Ectodermal cell (in vitro differentiated cells): ENCODE measurements at regions not wholly inside any gene's neighbourhood (a gene's known extent, or its start where the extent isn't known, plus 50 kb on each side); places are given as distances from the start of the nearest gene placed in this dataset.
"Not testable (repeated sequence)": the region's sequence is repeated elsewhere in the genome, so short reads cannot be mapped to it uniquely, and the experiment has no call there.

Source experiments
- H3K27ac ChIP-seq: 2 replicates; pipeline ENCODE4 v1.7.0; 2013; ENCODE audit warnings: mild to moderate bottlenecking, low read depth, low read length; ENCODE audit not compliant: insufficient read depth, poor library complexity, severe bottlenecking
- H3K27me3 ChIP-seq: 2 replicates; pipeline ENCODE4 v1.7.0; 2013; ENCODE audit warnings: mild to moderate bottlenecking, low read length; ENCODE audit not compliant: insufficient read depth, control insufficient read depth, poor library complexity, severe bottlenecking
- H3K36me3 ChIP-seq: one replicate; pipeline ENCODE4 v1.7.0; 2013; ENCODE audit warnings: low read length; ENCODE audit not compliant: control insufficient read depth, insufficient read depth
- H3K4me1 ChIP-seq: one replicate; pipeline ENCODE4 v1.7.0; 2013; ENCODE audit warnings: low read length; ENCODE audit not compliant: control insufficient read depth, insufficient read depth
- H3K4me3 ChIP-seq: 2 replicates; pipeline ENCODE4 v1.7.0; 2013; ENCODE audit warnings: low read depth, low read length, control low read depth; ENCODE audit not compliant: insufficient read depth
- H3K9me3 ChIP-seq: 2 replicates; pipeline ENCODE4 v1.7.0; 2013; ENCODE audit warnings: mild to moderate bottlenecking, low read length, moderate library complexity; ENCODE audit not compliant: control insufficient read depth
- WGBS, 2 experiments: methylation state at CpG; one replicate each; pipeline ENCODE4 v1.1.7; 2013; ENCODE audit warnings: missing lambda C conversion rate in 2 of 2; 5-methylcytosine and 5-hydroxymethylcytosine counted together

DNA sequence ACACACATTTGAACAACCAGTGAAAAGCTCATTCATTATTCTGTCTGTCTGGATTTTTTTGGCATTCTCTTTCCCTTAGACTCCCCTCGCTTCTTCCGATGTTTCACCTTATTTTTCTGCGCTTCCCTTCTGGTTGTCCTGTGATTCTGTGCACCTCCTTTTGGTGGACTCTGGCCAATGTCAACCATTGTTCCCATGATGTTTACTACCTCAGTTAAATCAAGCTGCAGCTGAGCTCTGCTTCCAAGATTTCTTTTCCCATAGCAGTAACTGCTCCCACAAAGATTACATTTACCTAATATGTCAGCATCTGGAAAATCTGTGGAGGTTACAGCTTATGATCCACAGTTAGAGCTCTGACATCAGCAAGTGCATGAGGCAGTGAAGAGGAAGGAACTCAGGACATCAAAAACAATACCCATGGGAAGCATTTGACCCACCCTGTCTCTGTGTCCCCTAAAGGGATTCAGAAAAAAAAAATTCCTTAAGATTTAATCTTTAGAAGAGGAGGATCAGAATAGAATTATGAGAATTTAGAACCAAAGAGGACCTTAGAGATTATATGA is 69.9 kb upstream of the ADAMTS5 start:
- Histone ChIP-seq H3K27ac (no peak overlapping the region), H3K9me3 (no peaks in the 10 kb centered on the region), H3K27me3 (no peaks in the 10 kb centered on the region), H3K4me3 (no peak overlapping the region), H3K36me3 (no peaks in the 10 kb centered on the region), H3K4me1 (no peaks in the 10 kb centered on the region)
- 92 to 95% methylated on average over 3 of the region's 3 CpGs for WGBS, 2 experiments

DNA sequence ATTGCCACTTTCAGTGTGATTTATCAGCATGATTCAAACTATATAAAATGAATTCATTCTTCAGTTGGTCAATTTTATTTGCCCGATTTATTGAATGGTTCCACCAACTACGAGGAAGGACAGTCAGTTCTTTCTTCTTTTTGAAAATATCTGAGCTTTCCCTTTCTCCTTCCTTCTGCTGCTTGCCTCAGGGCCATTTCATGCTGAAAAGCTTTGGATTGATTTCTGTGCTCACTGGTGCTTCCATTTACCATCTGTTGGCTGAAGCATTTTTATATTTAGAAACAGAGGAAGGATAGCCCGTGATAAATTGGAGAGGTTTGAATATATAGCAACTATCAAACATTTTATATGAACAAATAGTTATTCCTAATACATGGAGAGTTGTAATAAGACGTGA is 68.9 kb upstream of the ADAMTS5 start:
- 93 to 94% methylated on average over 3 of the region's 4 CpGs for WGBS, 2 experiments
- Histone ChIP-seq H3K27ac (no peak overlapping the region), H3K27me3 (no peaks in the 10 kb centered on the region), H3K9me3 (no peaks in the 10 kb centered on the region), H3K4me3 (no peak overlapping the region), H3K36me3 (no peaks in the 10 kb centered on the region), H3K4me1 (no peaks in the 10 kb centered on the region)

DNA sequence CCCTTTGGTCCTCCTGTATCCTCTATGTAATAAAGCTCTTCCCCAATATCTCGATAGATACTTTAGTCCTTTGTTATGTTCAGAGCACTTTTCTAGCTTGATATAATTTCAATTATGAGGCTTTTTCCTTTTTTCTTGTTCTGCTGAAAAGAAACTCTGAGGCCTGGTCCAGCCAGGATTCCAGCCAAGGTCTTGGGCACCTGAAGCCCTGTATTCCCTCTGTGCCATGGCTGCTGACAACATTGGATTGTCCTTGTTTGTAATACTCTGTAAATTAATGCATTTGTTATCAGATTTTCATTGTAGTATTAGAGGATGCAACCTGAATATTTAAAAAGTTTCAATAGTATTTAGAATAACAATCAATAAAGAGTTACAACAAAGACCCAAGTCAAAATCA is 67.9 kb upstream of the ADAMTS5 start:
- no peak overlapping the region for H3K4me3 ChIP-seq
- 100% methylated on average over 1 of the region's 1 CpG for WGBS, 2 experiments
- no peak overlapping the region for H3K27ac ChIP-seq
- H3K27me3 ChIP-seq: no peaks in the 10 kb centered on the region
- H3K9me3 ChIP-seq: no peaks in the 10 kb centered on the region
- H3K4me1 ChIP-seq: no peaks in the 10 kb centered on the region
- H3K36me3 ChIP-seq: no peaks in the 10 kb centered on the region

DNA sequence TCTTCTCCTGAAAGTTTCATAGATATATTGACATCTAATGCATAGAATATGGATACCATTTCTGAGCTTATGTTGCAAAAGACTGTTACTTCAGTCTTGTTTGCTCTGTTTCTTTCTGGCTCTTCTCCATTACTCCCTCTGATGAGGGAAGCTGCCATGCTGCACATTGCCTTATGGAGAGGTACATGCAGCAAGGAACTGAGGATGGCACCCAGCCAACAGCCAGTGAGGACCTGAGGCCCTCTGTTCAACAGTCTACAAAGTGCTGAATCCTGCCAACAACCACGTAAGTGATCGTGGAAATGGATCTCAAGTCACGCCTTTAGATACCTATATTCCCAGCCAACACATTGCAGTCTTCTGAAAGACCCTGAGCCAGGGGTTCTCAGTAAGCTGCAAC is 66.6 kb upstream of the ADAMTS5 start:
- Histone ChIP-seq H3K4me3 (no peak overlapping the region), H3K4me1 (no peaks in the 10 kb centered on the region), H3K9me3 (no peaks in the 10 kb centered on the region), H3K27ac (no peak overlapping the region), H3K36me3 (no peaks in the 10 kb centered on the region), H3K27me3 (no peaks in the 10 kb centered on the region)
- 61 to 63% methylated on average over 3 of the region's 3 CpGs for WGBS, 2 experiments

DNA sequence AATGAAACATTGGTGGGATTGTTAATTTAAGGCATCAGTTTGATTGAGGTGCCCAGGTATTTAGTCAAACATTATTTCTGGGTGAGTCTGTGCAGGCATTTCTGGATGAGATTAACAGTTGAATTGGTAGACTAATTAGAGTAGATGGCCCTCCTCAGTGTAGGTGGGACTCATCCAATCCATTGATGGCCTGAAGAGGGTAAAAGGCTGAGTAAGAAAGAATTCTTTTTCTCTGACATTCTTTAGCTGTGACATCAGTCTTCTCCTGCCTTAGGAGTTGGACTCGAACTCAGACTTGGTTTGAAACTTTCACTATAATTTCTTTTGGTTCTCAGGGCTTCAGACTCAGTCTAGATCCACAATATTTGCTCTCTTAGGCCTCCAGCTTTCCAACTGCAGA is 59.6 kb upstream of the ADAMTS5 start:
- no peaks in the 10 kb centered on the region for H3K4me1 ChIP-seq
- no peaks in the 10 kb centered on the region for H3K27me3 ChIP-seq
- no peaks in the 10 kb centered on the region for H3K36me3 ChIP-seq
- H3K4me3 ChIP-seq: no peak overlapping the region
- H3K27ac ChIP-seq: no peak overlapping the region
- WGBS, 2 experiments: 39 to 55% methylated on average over 1 of the region's 1 CpG
- H3K9me3 ChIP-seq: no peaks in the 10 kb centered on the region

DNA sequence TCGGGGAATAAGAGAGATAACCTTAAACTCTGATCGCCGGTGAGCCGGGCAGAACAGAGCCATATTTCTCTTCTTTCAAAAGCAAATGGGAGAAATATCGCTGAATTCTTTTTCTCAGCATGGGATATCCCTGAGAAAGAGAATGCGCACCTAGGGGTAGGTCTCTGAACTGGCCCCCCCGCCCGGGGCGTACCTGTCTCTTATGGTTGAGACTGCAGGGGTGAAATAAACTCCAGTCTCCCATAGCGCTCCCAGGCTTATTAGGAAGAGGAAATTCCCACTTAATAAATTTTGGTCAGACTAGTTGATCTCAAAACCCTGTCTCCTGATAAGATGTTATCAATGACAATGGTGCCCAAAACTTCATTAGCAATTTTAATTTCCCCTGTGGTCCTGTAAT is 58.8 kb upstream of the ADAMTS5 start:
- H3K36me3 ChIP-seq, H3K4me1 ChIP-seq: not testable (repeated sequence)

DNA sequence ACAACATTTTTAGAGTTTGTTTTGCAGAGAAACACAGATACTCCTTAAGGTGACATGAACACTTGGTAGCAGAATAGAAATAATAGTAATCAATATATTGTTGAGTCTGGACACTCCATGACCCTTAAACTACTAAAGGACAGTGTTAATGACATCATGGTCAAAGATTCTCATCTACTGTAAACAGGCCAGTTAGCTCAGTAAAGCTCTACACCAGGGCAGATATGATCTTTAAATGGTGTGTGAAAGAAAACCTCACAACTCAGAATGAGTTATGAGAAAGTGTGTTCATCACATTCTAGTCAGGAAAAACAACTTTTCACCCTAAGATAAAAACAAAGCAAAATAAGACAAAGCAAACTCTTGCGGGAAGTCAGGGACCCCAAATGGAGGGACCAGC is 58.1 kb upstream of the ADAMTS5 start:
- Histone ChIP-seq H3K36me3 (no peaks in the 10 kb centered on the region), H3K9me3 (no peaks in the 10 kb centered on the region), H3K27me3 (no peaks in the 10 kb centered on the region), H3K4me1 (no peaks in the 10 kb centered on the region), H3K27ac (no peak overlapping the region), H3K4me3 (no peak overlapping the region)
- WGBS, 2 experiments: 67 to 100% methylated on average over 1 of the region's 1 CpG

More for the DNA sequence above, 58.8 kb upstream of the ADAMTS5 start:
- not testable (repeated sequence) for H3K27me3 ChIP-seq, H3K4me3 ChIP-seq, H3K9me3 ChIP-seq, H3K27ac ChIP-seq
- 44 to 48% methylated on average over 5 to 7 of the region's 10 CpGs for WGBS, 2 experiments

DNA sequence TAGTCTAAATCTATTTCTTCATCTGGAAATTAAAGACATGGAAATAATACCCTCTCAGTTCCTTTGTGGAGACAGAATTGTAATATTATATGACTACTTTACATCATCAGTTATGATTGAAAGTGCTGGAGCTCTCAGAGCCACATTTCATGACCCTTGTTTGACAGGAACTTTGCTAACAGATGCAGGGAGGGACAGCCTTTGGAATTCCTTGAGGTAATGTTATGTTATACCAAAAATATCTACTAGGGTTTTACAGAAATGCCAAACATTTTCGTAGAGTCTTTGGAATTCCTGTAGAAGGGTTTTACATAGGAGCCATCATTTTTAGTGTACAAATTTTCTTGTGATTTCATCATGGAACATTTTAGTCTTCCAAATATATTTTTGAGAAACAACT is 57.4 kb upstream of the ADAMTS5 start:
- 80 to 100% methylated on average over 1 of the region's 1 CpG for WGBS, 2 experiments
- Histone ChIP-seq H3K27me3 (no peaks in the 10 kb centered on the region), H3K9me3 (no peaks in the 10 kb centered on the region), H3K4me3 (no peak overlapping the region), H3K4me1 (no peaks in the 10 kb centered on the region), H3K36me3 (no peaks in the 10 kb centered on the region), H3K27ac (no peak overlapping the region)

DNA sequence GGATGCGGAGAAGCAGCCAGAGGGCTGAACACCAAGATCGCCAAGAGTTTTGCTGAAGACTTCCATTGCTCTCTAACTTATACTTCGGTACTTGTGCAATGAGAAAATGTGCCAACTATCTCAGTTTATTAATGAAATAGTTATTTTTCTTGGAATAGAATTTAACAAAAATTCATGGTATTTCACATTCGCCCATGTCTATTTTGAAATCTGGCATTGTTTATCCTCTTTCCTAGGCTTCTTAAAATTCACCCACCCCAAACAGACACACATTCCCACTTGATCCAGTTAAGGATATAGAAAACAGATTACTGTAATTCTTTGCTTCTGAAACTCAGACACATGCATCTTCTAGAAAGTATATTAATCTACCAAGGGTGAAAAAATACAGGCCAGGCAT is 56.3 kb upstream of the ADAMTS5 start:
- Histone ChIP-seq H3K36me3 (no peaks in the 10 kb centered on the region), H3K4me3 (no peak overlapping the region), H3K4me1 (no peaks in the 10 kb centered on the region), H3K27ac (no peak overlapping the region), H3K9me3 (no peaks in the 10 kb centered on the region), H3K27me3 (no peaks in the 10 kb centered on the region)
- 89 to 93% methylated on average over 4 of the region's 4 CpGs for WGBS, 2 experiments

DNA sequence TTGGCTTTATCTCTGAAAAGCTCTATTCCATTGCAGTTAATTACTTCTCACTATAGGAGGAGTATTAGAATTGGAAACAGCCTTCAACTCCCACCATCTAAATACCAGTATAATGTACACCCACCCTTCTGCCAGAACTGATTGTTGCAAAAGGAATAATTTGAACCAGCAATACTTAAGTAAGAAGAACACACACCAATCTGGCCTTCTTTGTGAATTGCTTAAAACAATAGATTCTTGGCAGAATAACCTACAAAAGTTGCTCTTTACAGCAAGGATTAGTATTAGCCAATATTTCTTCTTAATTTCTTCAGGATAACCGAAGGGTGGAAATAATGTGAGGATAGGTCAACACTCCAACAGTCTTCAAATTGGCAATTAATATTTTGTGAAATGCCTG is 54.9 kb upstream of the ADAMTS5 start:
- no peaks in the 10 kb centered on the region for H3K27me3 ChIP-seq
- H3K4me1 ChIP-seq: no peaks in the 10 kb centered on the region
- whole genome bisulfite sequencing, 2 experiments: no CpG with 5 or more reads among the region's 1 CpG
- H3K9me3 ChIP-seq: no peaks in the 10 kb centered on the region
- H3K4me3 ChIP-seq: no peak overlapping the region
- no peak overlapping the region for H3K27ac ChIP-seq
- no peaks in the 10 kb centered on the region for H3K36me3 ChIP-seq

DNA sequence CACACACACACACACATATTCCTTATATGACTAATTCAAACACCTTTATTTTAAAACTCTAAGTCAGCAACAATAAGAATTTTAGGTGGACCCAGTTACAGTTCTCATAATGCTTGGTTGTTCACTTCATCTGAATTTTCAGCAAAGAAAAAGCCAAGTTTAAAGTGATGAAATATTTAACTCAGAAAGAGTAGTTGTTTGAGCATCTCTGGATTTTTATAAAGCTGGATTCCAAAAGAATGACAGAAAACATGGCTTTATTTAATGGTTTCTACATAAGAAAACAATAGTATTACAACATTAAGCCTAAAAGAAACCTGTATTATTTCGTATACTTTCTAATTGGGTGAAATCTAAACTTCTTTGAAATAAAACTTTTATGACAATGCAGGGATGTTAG is 54.2 kb upstream of the ADAMTS5 start:
- Histone ChIP-seq H3K4me3 (no peak overlapping the region), H3K4me1 (no peaks in the 10 kb centered on the region), H3K27ac (no peak overlapping the region), H3K9me3 (no peaks in the 10 kb centered on the region), H3K36me3 (no peaks in the 10 kb centered on the region), H3K27me3 (no peaks in the 10 kb centered on the region)
- no CpG with 5 or more reads among the region's 1 CpG for WGBS, 2 experiments
